ENCODE measurements at regions not wholly inside any gene's neighbourhood (a gene's known extent, or its start where the extent isn't known, plus 50 kb on each side); places are given as distances from the start of the nearest gene placed in this dataset.
"Not testable (repeated sequence)": the region's sequence is repeated elsewhere in the genome, so short reads cannot be mapped to it uniquely, and the experiment has no call there.

GRCh38 chr3:16768014-16768413 is 116.7 kb upstream of the PLCL2 start:
- TF ChIP-seq CTCF (IDR thresholded peaks at IDR 0.05): no peak

GRCh38 chr3:16768956-16769355 is 115.8 kb upstream of the PLCL2 start:
- no peak for ATAC-seq (ENCODE audit: low FRiP score)
- no peak for DNase-seq (ENCODE audit: low spot score)
- TF ChIP-seq CTCF (IDR thresholded peaks at IDR 0.05): no peak

More at GRCh38 chr3:16768014-16768413, 116.7 kb upstream of the PLCL2 start:
- ATAC-seq (ENCODE audit: low FRiP score) (no peak), DNase-seq (ENCODE audit: low spot score) (no peak)

- ATAC-seq (ENCODE audit: low FRiP score) (no peak), DNase-seq (ENCODE audit: low spot score) (no peak)
- TF ChIP-seq CTCF (IDR thresholded peaks at IDR 0.05): no peak
Observed at GRCh38 chr3:16769525-16769924, 115.2 kb upstream of the PLCL2 start.

- DNase-seq (ENCODE audit: low spot score) (no peak), ATAC-seq (ENCODE audit: low FRiP score) (no peak)
- TF ChIP-seq CTCF (IDR thresholded peaks at IDR 0.05): no peak
Observed at GRCh38 chr3:16770021-16770420, 114.7 kb upstream of the PLCL2 start.

GRCh38 chr3:16770792-16771191 is 114.0 kb upstream of the PLCL2 start:
- ATAC-seq (ENCODE audit: low FRiP score) (no peak), DNase-seq (ENCODE audit: low spot score) (no peak)
- no peak for TF ChIP-seq CTCF (IDR thresholded peaks at IDR 0.05)

- not testable (repeated sequence) for DNase-seq (ENCODE audit: low spot score); ATAC-seq (ENCODE audit: low FRiP score)
Observed at GRCh38 chr3:16773594-16773993, 111.2 kb upstream of the PLCL2 start.

- not testable (repeated sequence) for ATAC-seq (ENCODE audit: low FRiP score); DNase-seq (ENCODE audit: low spot score)
Observed at GRCh38 chr3:16774536-16774935, 110.2 kb upstream of the PLCL2 start.

GRCh38 chr3:16784973-16785372 is 99.8 kb upstream of the PLCL2 start:
- no peak for DNase-seq (ENCODE audit: low spot score)
- no peak for TF ChIP-seq CTCF (IDR thresholded peaks at IDR 0.05)
- no peak for ATAC-seq (ENCODE audit: low FRiP score)

Measured in omental fat pad (tissue), 3 donors.